GM19395 (cell line): ENCODE measurements at regions not wholly inside any gene's neighbourhood (a gene's known extent, or its start where the extent isn't known, plus 50 kb on each side); places are given as distances from the start of the nearest gene placed in this dataset.

Source experiments
- ATAC-seq: cut with Tn5 transposase; IDR thresholded peaks from one replicate; pipeline ENCODE4 v1.9.1; 2021; ENCODE audit warnings: mild to moderate bottlenecking, moderate library complexity; ENCODE audit not compliant: unreplicated experiment

DNA sequence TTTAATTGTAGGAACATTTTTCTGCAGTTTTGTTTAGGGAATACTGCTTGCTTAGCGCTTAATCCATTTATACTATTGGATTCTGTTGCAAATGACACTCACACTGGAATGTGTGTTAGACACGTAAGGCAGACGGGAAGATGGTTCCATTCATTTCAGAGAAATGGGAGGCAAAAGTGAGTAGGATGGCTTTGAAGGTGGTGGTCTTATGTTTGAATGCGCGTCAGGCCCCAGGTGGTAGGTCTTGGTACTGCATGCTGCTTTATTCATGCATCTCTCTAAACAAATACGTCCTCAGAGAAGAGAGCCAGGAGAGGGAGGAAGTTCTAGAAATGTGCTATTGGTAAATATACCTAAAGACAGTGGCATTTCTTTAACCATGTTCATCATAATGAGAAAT lies 997.6 kb upstream of the RBFOX1 start:
- no peak for ATAC-seq

DNA sequence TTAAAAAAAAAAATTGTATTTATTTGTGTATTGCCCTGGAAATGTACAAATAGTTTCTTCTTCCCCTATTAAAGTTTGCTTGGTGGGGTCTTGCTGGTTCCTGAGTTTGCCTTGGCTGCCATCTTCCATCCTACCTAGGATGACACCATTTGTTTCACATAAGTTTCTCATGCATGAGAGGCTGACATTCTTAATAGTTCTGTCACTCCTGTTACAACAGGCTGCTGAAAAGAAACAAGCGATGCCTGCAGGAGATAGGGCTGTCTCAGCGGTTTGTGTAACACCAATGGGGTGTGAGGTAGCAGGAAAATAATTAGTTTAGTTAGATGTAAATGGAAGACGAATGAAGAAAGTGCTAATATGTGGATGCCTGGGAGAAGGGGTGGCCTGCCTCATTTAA lies 1000.9 kb upstream of the RBFOX1 start:
- no peak for ATAC-seq

DNA sequence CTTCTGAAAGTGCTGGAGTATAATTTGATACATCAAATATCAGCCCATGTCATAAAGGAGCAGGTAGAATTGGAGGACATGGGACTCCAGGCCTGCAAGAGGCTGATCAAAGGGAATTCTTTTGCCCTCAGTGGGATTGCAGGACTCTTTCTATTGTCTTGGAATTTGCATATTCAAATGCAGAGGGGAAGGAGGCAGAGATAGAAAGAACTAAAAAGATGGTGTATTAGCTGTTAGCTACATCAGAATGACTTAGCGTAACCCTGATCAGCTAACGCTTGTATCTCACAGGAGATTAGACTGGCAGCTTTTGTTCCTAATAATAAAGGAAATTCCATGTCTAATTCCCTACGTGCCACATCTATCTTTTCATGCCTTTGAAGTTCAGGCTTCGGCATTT lies 1014.7 kb upstream of the RBFOX1 start:
- ATAC-seq, result no peak

DNA sequence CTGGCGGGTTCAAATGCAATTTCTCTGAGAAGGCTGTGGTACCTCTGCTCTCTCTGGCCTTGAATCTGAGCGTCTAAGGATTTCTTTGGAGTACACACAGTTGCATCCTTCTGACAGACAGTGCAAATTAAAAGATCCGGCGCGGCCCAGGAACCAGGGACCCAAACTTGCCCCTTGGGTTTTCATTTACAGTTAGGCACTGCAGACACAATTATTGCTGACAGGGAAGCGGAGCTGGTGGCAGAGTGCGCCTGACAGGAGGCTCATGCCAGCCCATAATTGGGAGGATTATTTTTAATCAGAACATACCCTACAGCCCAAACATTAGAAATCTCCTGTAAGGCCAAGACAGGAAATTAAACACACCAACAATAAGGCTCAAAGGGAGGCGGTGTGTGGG lies 1023.4 kb upstream of the RBFOX1 start:
- ATAC-seq, result no peak

DNA sequence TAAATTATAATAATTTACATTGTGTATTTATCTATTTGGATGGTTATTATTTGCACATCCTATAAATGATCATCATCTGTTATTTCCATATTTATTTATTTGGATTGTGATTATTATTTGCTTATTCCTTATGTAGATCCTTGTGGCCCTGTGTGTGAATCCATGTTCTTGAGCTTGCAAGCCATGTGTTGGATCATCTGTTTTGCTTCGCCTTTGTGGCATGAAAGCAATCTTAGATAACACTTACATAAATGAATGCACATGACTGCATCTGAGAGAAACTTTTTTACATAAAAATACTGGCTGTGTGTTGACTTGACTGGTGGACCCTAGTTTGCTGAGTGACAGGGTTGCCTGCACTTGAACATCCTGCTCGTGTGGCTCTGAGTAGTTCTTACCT lies 1024.5 kb upstream of the RBFOX1 start:
- no peak for ATAC-seq

DNA sequence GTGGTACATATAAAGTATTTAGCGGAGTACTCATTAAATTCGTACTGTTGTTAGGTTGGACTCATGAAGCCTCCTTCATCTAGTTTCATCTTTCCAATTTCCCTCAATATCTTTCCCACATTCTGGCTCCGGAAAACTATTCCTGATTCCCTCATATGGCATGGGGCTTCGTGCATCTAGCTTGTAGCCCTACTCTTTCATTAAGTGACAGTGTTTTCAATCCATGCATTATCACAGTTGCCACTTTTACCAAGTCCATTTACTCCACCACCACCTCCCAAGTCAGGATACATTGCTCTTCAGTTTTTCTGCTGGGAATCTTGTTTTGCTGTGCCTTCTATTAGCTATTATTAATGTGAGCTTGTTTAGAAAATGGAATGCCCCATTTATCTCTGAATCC lies 1032.1 kb upstream of the RBFOX1 start:
- no peak for ATAC-seq

DNA sequence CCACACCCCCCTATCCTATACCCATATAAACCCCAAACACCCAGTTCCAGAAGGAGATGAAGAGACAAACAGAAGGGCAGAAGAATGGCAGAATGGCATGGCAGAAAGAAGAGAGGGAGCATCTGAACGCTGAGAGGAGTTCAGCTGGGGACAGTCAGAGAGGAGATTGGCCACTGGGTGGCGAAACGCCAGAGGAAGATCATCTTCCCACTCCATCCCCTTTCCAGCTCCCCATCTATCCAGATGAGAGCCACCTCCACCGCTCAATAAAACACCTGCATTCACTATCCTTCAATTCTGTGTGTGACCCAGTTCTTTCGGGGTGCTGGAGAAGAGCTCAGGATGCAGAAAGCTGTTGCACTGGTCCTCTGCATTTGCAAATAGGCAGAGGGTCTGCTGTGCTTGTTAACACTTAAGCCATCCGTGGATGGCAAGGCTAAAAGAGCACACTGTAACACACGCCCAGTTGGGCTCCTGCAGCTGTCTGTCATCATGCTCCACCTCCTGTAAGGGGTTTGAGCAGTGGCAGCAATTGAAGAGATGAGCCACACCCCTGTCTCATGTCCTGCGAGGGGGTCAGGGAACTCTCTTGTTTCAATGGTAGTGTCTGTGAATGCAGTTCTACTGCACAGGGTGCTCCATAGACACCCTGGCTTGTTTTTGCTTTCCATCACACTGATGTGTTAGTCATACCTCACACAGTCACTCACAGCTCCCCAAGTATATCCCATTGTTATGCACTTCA lies 1034.8 kb upstream of the RBFOX1 start:
- no peak for ATAC-seq

DNA sequence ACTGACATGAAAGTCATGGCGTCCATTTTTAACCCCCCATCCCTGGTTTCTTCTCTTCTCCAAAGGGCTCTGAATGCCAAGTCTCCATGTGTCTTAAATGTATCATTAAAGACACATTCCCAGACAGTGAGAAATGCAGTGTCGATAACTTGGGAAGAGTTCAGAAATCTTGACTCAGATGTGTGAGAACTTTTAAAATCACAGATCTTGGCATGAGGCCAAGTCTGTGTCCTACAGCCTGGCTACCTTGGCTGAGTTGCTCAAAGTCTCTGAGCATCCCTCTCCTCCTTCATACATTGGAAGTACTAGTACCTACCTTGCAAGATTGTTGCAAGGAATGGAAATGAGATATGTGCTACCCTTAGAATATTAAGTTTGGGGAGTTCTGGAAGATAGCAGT lies 1046.5 kb upstream of the RBFOX1 start:
- no peak for ATAC-seq

DNA sequence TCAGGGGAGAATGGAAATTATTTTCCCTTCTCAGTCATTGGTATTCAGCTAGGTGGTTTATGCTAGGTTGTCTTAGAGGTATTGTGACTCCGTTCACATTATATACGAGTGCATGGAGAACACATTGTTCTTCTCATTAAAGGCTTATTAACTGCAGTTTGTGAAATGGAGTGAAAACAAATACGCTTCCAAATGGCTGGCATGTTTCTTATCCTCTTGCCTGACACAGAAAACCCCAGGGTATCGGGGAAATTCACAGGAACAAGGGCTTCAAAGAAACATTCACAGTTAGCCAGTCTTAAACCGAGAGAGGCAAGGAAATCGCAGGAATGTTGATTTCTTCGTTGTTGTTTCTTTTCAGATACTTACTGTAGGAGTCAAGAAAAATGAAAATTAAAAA lies 1047.9 kb upstream of the RBFOX1 start:
- ATAC-seq, result no peak

DNA sequence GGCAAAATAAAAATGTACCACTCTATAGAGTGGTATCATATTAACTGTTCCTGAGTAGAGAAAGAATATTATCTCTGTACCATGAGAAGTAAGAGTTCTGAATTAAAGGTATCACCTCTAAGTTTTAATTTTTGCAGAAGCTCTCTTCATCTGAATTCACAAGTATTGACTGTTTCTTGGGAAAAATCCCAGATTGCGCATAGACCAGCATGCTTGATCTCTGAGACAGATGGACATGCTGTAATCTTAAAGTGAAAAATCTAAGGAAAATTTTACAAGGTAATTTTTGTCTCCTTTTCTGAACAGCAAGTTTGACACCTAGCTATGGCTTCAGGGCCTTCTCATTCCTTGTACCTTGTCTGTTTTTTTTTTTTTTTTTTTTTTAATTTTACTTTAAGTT lies 1050.7 kb upstream of the RBFOX1 start:
- no peak for ATAC-seq

DNA sequence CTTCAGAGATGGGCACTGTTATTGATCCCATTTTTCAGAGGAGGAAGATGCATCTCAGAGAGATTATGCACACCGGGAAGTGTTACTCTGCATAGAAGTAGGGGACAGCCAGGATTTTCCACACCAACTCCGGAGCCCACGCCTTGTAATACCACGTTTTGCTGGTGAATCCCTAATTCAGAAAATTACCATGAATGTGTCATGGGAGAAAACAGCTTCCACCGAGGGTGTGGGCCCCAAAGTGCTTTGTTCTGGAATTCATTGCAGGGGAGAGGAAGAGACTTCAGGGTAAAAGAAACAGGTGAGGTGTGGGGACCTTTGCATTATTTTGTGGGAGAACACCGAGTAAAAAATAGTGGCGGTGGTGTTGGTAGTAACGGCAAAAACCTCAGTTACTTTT lies 1051.4 kb upstream of the RBFOX1 start:
- ATAC-seq, result no peak

DNA sequence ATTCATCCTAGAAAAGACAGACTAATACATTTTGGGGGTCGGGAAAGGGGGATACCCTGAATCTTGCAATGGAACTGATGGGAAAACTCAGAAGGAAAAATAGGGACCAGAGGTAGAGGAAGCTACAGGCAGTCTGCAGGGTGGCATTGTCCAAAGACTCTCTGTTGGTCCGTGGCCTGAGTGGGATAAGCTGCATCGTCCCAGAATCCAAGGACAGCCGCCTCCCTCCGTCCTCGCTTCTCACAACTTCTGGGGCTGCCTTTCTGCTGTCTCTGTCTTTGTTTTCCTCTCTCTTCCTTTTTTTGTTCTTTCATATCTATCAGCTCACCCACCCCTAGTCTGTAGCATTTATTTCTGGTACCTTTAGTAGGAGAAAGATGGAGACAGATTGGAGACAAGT lies 1052.6 kb upstream of the RBFOX1 start:
- ATAC-seq, result no peak

DNA sequence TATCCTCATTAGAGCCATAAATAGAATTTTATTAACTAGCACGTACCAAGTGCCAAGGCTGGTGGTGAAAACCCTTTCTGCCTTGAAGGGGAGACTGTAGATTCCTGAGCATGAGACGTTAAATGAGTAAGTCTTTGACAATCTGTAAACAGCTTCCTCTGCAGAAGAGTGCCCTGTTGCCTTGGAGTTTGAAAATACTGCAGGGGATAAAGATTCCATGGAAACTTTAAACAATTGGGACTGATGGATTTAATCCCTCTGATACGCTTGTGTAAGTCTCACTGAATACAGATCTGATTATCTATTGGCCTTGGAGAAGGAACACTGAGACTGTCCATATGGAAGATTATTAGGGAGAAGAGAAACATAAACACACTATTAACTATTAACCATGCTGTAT lies 1053.4 kb upstream of the RBFOX1 start:
- ATAC-seq, result no peak

DNA sequence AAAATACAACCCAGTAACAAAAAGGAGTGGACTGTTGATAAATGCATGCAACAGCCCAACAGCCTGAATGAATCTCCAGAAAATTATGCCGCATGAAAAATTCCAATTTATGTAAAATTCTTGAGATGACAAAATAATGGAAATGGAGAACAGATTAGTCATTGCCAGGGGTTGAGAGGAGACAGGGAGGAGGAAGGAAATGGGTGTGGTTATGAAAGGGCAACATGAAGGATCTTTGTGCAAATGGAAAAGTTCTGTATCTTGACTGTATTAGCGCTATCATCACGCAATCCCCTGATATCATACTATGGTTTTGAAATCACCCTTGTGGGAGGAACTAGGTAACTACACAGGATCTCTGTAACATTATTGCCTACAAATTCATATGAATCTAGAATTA lies 1058.3 kb upstream of the RBFOX1 start:
- ATAC-seq, result no peak

DNA sequence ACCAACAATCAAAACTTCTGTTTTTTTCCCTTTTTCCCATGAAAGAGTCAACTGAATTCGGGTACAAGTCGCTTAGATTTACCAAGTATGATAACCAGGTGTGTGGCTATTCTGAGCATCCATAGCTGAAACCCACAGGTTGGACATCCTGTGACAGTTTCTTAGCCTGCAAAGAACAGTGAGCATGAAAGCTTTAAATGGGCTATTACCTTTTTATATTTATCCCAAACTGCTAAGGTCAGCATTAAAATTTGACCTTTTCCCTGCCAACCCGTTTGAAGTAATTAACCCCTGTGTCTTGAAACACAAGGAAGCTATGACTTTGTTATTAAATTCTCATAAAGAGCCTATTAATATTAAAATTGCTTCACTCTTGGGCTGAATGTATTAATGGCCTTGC lies 1065.0 kb upstream of the RBFOX1 start:
- no peak for ATAC-seq

DNA sequence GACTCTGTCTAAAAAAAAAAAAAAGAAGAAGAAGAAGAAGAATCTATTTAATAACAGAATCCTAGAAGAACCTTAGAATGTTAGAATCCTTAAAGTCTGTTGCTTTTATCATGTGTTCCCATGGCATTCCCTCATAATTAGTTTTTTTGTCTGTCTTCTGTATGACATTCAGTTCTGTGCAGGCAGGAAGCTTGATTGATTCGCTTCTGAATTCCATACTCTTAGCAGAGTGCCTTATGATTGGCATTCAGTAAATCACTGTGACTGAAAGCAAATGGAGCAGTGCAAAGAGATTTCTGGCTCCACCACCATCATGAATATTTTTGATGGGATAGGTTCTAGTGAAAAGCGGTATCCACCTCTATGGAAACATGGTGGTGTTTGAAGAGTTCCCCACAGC lies 1065.9 kb upstream of the RBFOX1 start:
- ATAC-seq, result no peak

DNA sequence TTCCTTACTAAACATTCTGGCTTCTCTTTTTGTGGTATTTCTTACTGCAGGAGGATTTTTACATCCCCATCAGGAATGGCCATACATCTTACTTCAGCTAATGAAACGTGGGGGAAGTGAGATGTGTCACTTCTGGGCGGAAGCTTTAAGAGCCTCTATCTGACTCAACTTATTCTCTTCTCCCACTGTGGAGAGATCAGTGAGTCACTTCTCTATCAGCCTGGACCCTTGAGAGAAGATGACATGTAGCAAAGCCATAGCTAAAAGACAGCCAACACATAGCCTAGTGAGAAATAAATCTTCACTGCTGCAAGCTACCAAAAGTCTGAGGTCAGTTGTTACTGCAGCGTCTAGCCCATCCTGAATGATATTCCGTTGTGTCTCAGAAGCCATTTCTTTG lies 1066.7 kb upstream of the RBFOX1 start:
- no peak for ATAC-seq

DNA sequence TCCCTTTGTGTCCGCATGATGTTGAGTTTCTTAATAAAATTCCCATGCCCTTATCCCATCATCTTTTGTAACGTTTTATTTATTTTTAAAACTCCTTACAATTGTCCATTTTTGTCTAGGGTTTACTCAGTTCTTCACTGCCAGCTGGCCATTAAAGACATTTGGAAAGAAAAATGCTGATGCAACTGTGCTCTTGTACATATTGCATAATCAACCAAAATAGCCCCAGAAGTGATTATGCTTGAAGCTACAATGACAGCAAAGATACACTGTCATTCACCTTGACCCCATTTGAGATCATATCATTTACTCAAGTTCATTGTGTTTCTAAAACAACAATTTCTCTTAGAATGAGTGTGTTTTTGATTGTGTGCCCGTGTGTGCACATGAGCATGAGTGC lies 1074.6 kb upstream of the RBFOX1 start:
- no peak for ATAC-seq

DNA sequence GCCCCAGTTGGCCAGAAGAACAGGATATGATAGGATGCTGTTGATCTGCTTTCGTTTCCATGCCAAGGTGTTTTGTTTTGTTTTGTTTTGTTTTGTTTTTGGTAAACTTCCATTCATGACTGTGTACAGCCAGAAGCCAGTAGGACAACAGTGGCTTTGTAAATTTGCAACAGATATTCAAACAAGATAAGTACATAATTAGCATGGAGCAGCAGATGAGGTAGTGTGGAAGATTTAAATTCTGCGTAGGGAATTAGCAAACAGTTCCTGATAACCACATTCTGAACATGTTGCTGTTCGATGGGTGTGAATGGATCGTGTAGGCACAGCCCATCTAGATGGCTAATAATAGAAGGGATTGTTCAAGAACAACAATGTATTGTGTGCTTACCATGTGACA lies 1080.1 kb upstream of the RBFOX1 start:
- ATAC-seq, result no peak

DNA sequence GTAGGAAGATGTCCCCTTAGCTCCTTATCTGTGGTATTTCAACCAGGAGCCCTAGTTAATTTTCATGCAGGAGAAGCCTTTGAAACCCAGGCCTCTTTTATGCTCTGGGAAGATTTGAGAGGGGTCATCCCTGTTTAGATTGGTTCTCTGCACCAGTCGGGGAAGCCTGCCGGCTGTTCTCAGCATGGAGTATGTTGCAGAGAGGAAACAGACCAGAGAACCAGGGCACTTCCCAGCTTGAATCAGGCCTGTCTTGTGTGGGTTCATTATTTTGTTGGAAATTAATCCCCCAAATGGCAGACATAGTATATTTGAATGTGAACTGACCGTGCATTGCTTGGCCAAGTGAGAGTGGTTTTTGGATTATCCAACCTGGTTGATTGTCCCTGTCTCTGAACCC lies 1082.1 kb upstream of the RBFOX1 start:
- ATAC-seq, result no peak

DNA sequence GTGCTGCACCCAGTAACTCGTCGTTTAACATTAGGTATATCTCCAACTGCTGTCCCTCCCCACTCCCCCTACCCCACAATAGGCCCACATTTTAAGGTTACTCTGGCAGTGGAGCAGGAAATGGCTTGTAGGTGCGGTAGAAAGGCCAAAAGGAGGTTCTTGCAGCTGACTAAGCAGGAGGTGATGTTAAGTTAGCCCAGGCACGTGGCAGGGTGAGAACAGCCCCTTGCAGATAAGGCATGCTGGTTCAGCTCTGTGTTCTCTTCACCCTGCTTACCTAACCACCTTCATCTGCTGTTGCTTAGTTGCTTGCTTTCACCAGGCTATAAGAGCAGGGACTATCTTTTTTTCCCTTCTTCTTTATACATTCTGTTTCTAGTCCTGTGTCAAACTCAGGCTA lies 1082.8 kb upstream of the RBFOX1 start:
- no peak for ATAC-seq

DNA sequence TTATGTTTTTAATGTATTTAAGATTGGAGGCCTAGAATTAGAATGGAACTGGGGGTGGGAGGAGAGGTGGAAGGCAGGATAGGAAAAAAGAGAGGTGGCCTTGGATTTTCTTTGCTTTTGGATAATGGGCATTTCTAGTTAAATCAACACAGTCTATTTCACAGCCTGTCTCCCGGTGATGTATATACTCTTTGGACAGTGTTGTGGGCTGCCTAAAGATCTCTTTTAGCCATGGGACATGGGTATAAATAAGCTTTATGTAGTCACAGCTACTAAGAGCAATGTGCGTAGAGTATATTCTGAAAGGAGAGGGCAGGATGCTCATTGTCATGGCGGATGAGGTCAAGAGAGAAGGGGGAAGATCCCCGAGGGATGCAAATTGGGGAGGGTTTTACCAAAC lies 1084.4 kb upstream of the RBFOX1 start:
- ATAC-seq, result no peak

DNA sequence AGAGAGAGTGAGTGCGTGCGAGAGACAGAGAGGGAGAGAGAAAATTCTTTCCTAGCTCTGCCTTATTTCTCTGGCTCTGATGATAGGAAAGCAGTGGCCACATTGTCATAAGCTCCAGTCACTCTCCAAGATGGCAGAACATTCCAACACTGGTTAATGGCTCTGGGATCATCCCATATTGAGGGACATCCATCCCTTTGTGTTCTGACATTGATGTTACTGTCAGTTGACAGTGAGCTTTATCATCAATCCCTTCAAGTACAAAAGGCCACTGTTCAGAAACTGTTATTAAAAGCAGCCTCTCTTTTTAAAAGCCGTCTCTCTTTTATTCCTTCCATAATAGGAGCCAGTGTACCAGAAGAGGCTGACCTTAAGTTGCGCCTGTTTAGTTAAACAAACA lies 1084.9 kb upstream of the RBFOX1 start:
- no peak for ATAC-seq

DNA sequence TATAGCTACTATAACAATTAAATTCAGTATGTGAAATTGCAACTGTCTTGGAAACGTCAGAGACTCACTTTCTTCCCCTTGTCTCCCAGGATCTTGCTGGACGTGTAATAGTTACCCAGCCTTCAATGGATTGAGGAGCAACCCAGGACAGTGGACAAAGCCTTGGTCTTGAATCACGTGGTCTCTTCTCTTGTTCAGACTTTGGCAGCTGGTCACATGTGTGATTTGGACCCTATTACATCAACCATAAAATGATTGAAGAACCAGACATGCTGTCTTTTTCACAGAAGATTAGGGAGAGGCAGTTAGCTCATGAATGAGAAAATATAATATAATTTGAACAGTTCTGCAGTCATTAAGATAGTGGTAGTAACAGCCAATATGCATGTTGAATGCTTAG lies 1085.5 kb upstream of the RBFOX1 start:
- ATAC-seq, result no peak
